Suppressor macrophage (primary cell): ENCODE measurements at regions not wholly inside any gene's neighbourhood (a gene's known extent, or its start where the extent isn't known, plus 50 kb on each side); places are given as distances from the start of the nearest gene placed in this dataset.
"Not testable (repeated sequence)": the region's sequence is repeated elsewhere in the genome, so short reads cannot be mapped to it uniquely, and the experiment has no call there.

Experiments used
- DNase-seq, 4 experiments: peaks; one replicate each; pipeline ENCODE4 v3.0.0-alpha.2; 2020 to 2022

GRCh38 chr1:178572604-178573003 is 59.7 kb downstream of the TEX35 start:
- DNase-seq, result no peak

DNA sequence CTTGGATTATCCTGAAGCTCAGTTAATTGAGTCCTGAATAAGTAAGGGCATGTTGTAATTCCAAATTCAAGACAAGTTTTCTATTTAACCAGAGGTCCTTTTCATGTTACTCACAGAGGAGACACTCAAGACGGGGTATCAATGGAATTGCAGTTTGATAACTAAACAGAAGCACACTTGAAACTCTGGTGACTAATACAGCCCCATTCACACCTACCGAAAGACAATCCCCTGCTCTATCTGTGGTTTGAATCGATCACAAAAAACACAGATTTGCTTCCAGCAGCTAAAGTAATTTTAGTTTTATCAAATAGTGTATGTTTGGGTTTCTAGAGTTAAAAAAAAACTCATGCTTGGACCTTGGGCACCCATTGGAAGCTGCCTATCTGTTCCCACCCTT is 60.4 kb downstream of the TEX35 start:
- no peak for DNase-seq

DNA sequence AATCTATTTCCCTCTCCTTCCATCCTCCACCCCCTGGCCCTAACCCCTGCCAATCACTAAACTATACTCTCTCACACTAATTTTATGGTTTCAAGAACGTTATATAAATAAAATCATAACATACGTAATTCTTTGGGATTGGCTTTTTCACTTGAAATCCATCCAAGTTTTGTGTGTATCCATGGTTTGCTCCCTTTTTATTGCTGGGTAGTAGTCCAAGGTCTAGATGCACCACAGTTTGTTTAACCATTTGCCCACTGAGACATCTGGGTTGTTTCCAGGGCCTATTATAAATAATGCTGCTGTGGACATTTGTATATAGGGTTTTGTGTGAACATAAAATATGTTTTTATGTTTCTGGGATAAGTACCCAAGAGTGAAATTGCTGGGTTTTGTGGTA is 61.4 kb downstream of the TEX35 start:
- DNase-seq, result no peak

DNA sequence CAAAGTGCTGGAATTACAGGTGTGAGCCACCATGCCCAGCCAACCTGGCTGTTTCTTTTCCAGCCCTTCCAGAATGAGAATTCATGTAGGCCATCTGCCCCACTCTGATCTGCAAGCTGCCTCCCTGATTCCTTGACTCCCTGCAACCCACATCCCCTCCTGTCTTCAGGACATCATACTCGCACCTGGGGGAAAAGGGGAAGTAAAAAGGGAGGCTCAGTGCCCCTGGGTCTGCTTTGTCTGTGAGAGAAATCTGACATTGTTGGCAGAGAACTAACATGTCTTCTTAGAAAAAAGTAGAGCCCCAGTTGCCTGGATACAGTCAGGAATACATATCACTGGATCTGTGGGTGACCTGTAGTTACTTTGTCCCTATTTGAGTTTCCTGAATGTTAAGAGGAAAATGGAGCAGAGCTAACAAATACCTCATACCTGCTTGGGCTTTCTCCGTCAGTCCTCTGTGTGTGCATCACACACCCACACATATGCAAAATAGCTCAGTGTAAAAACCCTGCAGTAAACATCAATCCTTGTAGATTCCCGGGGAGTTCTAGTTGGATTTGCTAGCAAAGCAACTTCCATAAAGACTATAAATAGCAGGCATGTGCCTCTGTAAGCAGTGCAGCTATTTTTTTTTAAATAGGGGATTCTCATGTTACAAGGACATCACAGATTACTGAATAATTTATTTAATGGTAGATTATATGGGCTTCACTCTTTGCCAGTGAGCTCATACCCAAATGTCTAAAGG is 62.9 kb downstream of the TEX35 start:
- DNase-seq, result no peak

DNA sequence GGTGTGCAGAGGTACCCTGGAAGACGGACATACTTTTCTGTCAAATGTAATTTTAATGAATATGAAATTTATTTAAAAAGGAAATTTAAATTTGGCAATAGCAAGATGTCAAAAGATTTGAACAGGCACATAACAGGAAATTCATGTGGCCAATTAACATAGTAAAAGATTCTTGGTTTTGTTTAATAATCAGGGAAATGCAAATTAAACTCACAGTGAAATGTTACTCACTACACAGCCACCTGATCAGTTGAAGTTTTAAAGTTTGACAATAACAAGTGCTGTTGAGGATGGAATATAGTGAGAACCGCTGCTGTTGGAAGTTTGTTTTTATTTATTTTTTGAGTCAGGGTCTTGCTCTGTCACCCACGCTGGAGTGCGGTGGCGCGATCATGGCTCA is 63.9 kb downstream of the TEX35 start:
- no peak for DNase-seq

GRCh38 chr1:178577882-178578281 is 65.0 kb downstream of the TEX35 start:
- DNase-seq, result no peak

DNA sequence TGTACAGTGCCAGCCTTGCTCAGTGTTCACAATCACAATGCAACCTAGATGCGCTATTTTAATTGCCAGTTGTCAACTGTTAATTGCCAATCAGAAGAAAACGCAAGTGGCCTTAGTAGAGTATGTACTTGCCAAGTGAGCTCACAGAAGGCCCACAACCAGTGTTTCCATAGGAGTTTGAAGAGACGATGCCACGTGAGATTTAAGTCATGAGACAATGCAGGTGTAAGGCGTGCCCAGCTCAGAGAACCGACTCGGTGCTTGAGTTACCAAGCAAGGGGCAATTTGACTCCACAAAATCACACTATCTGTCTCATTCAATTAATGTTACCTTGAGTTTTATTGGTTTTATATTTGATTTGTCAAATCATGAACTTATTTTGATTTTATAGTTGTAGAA is 65.6 kb downstream of the TEX35 start:
- no peak for DNase-seq

DNA sequence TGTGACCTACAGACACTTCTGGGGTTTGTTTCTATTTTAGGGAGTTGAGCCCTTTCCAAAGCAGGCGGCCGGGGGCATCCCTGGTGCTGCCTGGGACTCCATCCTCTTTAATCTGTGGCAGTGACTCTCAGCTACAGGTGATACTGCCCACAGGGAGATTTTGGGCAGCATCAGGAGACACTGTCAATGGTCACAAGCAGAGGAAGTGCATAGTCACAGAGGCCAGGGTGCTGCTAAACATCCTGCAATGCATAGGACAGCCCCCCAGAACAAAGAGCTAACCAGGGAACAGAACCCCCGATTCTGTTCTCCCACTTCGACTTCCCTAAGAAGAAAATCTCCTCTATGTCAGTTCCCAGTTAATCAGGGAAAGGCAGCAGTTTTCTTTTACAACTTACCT is 66.2 kb downstream of the TEX35 start:
- no peak for DNase-seq

- no peak for DNase-seq
Measured at GRCh38 chr1:178579562-178579961, 66.7 kb downstream of the TEX35 start.

DNA sequence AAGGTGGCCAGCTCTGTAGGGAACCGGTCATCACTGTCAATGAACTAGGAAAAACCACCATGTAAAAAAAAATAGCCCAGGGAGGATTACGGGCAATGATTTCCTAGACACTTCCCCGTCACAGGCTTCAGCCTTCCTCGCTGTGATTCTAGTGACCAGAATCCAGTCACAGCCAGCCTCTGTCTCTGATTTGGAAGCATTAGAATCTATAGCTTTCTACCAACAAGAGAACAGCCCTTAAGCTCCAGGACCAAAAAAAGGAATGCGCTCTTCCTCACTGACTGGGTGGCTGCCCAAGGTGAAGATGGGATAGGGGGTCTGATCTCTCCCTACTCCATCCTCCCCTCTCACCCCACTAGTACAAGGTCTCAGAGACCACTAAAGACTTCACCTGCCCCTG is 67.2 kb downstream of the TEX35 start:
- DNase-seq, result no peak

- DNase-seq, result no peak
Measured at GRCh38 chr1:178580876-178581275, 68.0 kb downstream of the TEX35 start.

GRCh38 chr1:178581351-178582303 is 68.7 kb downstream of the TEX35 start:
- no peak for DNase-seq

DNA sequence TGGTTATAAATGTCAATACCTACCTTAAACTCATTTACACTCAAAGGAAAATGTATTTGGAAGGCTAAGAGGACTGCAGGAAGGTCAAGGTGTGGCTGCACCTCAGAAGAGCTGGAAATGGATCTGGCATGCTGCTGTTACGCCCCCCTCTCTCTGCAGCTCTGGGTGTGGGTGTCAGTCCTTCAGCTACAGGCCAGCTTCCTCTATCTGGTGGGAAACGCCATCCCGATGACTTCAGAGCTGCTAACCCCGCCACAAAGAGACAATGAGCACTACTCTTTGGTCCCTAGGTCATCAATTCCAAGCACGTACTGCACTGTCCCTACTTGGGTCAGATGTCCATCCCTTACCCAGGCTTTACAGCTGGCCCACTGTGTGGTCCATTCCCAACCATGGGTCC is 74.2 kb downstream of the TEX35 start:
- peak in 3 of 4 experiments; percentile 36 to 49 (median 49) for DNase-seq

DNA sequence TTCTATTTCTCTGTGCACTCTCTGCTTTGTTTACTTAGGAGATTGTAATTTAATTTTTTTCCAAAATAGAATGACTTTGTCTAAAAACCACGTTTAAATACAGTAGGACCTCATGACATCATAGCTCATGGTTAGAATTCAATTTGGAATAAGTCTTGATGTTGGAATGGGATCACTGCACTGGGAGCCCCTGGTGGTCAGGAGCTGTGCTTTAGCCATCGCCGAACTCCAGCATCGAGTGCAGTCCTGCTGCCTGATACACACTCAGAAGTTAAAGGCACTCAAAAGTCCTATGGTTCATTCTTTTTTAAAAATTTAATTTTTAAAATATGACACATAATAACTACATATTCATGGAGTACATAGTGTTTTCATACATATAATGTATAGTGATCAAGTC is 75.1 kb downstream of the TEX35 start:
- DNase-seq, result no peak

- not testable (repeated sequence) for DNase-seq
Measured at GRCh38 chr1:178589042-178589441, 76.1 kb downstream of the TEX35 start.

- DNase-seq, result not testable (repeated sequence)
Measured at GRCh38 chr1:178591811-178592210, 78.9 kb downstream of the TEX35 start.

- DNase-seq, result no peak
Measured at GRCh38 chr1:178593515-178593914, 80.6 kb downstream of the TEX35 start.

- no peak for DNase-seq
Measured at GRCh38 chr1:178594133-178594532, 81.2 kb downstream of the TEX35 start.

DNA sequence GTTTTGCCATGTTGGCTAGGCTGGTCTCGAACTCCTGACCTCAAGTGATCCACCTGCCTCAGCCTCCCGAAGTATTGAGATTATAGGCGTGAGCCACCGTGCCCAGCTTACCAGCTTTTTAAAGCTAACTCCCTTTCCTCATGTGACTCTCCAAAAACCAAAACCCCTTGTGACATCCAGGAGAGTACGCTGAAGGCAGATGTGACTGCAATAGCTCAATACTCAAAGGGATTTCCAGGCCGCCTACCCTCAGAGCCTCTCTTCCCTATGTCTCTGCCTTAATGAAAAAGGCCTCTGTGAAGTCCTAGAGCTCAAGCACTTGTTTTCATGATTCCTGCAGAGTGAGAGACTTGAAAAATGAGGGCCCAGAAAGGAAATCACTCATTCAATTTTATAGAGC is 82.6 kb downstream of the TEX35 start:
- no peak for DNase-seq

GRCh38 chr1:178599087-178599486 is 86.2 kb downstream of the TEX35 start:
- DNase-seq, result peak in 1 of 4 experiments; percentile 4

- no peak for DNase-seq
Measured at GRCh38 chr1:178599745-178600144, 86.8 kb downstream of the TEX35 start.

GRCh38 chr1:178603926-178604325 is 91.0 kb downstream of the TEX35 start:
- no peak for DNase-seq

GRCh38 chr1:178606839-178607238 is 93.9 kb downstream of the TEX35 start:
- no peak for DNase-seq
